Duodenal mucosa (tissue), 2 donors: ENCODE measurements at regions not wholly inside any gene's neighbourhood (a gene's known extent, or its start where the extent isn't known, plus 50 kb on each side); places are given as distances from the start of the nearest gene placed in this dataset.

Source experiments
- H3K27ac ChIP-seq: one replicate; pipeline ENCODE4 v1.7.0; 2013; ENCODE audit warnings: low read depth, low read length
- H3K27me3 ChIP-seq, 2 donors: one replicate each; pipeline ENCODE4 v1.7.0; 2013; ENCODE audit warnings: low read length in 2 of 2, control low read depth in 1 of 2; ENCODE audit not compliant: insufficient read depth in 2 of 2, control insufficient read depth in 1 of 2
- H3K36me3 ChIP-seq, 2 donors: one replicate each; pipeline ENCODE4 v1.7.0; 2013; ENCODE audit warnings: low read length in 2 of 2, control low read depth in 1 of 2; ENCODE audit not compliant: insufficient read depth in 2 of 2, control insufficient read depth in 1 of 2
- H3K4me1 ChIP-seq, 2 donors: one replicate each; pipeline ENCODE4 v1.7.0; 2013; ENCODE audit warnings: low read length in 2 of 2, control low read depth in 1 of 2; ENCODE audit not compliant: insufficient read depth in 2 of 2, control insufficient read depth in 1 of 2
- H3K4me3 ChIP-seq, 2 donors: one replicate each; pipeline ENCODE4 v1.7.0; 2013; ENCODE audit warnings: low read length in 2 of 2, low read depth in 1 of 2
- H3K9ac ChIP-seq, 2 donors: one replicate each; pipeline ENCODE4 v1.7.0; 2013; ENCODE audit warnings: low read length in 2 of 2, low read depth in 1 of 2
- H3K9me3 ChIP-seq, 2 donors: one replicate each; pipeline ENCODE4 v1.7.0; 2013; ENCODE audit warnings: low read length in 2 of 2, control low read depth in 1 of 2; ENCODE audit not compliant: control insufficient read depth in 1 of 2

GRCh38 chr10:15462253-15462897 lies 91.3 kb upstream of the FAM171A1 start:
- Histone ChIP-seq H3K9me3 (no peaks in the 10 kb centered on the region), H3K4me1 (peaks cover 0 to 3% of the 10 kb centered on the region in 2 donors), H3K4me3 (no peak overlapping the region), H3K27me3 (peaks cover 0 to 3% of the 10 kb centered on the region in 2 donors), H3K9ac (no peak overlapping the region), H3K27ac (no peak overlapping the region), H3K36me3 (no peaks in the 10 kb centered on the region)

- Histone ChIP-seq H3K4me3 (no peak overlapping the region), H3K27ac (no peak overlapping the region), H3K36me3 (no peaks in the 10 kb centered on the region), H3K27me3 (peaks cover 0 to 6% of the 10 kb centered on the region in 2 donors), H3K9me3 (no peaks in the 10 kb centered on the region), H3K4me1 (peaks cover 0 to 3% of the 10 kb centered on the region in 2 donors), H3K9ac (no peak overlapping the region)
Measured at GRCh38 chr10:15461353-15462108, 90.4 kb upstream of the FAM171A1 start.

- no peaks in the 10 kb centered on the region for H3K9me3 ChIP-seq
- no peak overlapping the region for H3K9ac ChIP-seq
- H3K4me3 ChIP-seq: no peak overlapping the region
- no peak overlapping the region for H3K27ac ChIP-seq
- peaks cover 0 to 3% of the 10 kb centered on the region in 2 donors for H3K4me1 ChIP-seq
- H3K27me3 ChIP-seq: peaks cover 0 to 6% of the 10 kb centered on the region in 2 donors
- H3K36me3 ChIP-seq: no peaks in the 10 kb centered on the region
Measured at GRCh38 chr10:15460661-15461060, 89.6 kb upstream of the FAM171A1 start.

GRCh38 chr10:15459218-15459617 lies 88.1 kb upstream of the FAM171A1 start:
- Histone ChIP-seq H3K4me3 (no peak overlapping the region), H3K9ac (no peak overlapping the region), H3K9me3 (no peaks in the 10 kb centered on the region), H3K27me3 (peaks cover 0 to 6% of the 10 kb centered on the region in 2 donors), H3K36me3 (no peaks in the 10 kb centered on the region), H3K4me1 (peaks cover 0 to 3% of the 10 kb centered on the region in 2 donors), H3K27ac (no peak overlapping the region)

GRCh38 chr10:15457382-15457781 lies 86.3 kb upstream of the FAM171A1 start:
- no peaks in the 10 kb centered on the region for H3K9me3 ChIP-seq
- H3K4me3 ChIP-seq: no peak overlapping the region
- no peak overlapping the region for H3K27ac ChIP-seq
- peaks cover 0 to 3% of the 10 kb centered on the region in 2 donors for H3K4me1 ChIP-seq
- H3K36me3 ChIP-seq: no peaks in the 10 kb centered on the region
- no peak overlapping the region for H3K9ac ChIP-seq
- H3K27me3 ChIP-seq: peaks cover 0 to 6% of the 10 kb centered on the region in 2 donors

GRCh38 chr10:15455456-15455855 lies 84.4 kb upstream of the FAM171A1 start:
- H3K27ac ChIP-seq: no peak overlapping the region
- H3K27me3 ChIP-seq: peaks cover 0 to 6% of the 10 kb centered on the region in 2 donors
- no peak overlapping the region for H3K9ac ChIP-seq
- H3K36me3 ChIP-seq: no peaks in the 10 kb centered on the region
- no peaks in the 10 kb centered on the region for H3K9me3 ChIP-seq
- no peaks in the 10 kb centered on the region for H3K4me1 ChIP-seq
- H3K4me3 ChIP-seq: no peak overlapping the region

GRCh38 chr10:15453926-15454325 lies 82.8 kb upstream of the FAM171A1 start:
- H3K27me3 ChIP-seq: peaks cover 0 to 3% of the 10 kb centered on the region in 2 donors
- H3K9ac ChIP-seq: no peak overlapping the region
- no peak overlapping the region for H3K4me3 ChIP-seq
- H3K27ac ChIP-seq: no peak overlapping the region
- H3K4me1 ChIP-seq: no peaks in the 10 kb centered on the region
- H3K36me3 ChIP-seq: no peaks in the 10 kb centered on the region
- H3K9me3 ChIP-seq: no peaks in the 10 kb centered on the region

- no peak overlapping the region for H3K27ac ChIP-seq
- no peak overlapping the region for H3K9ac ChIP-seq
- H3K27me3 ChIP-seq: peaks cover 0 to 3% of the 10 kb centered on the region in 2 donors
- H3K4me1 ChIP-seq: no peaks in the 10 kb centered on the region
- H3K4me3 ChIP-seq: no peak overlapping the region
- no peaks in the 10 kb centered on the region for H3K9me3 ChIP-seq
- H3K36me3 ChIP-seq: no peaks in the 10 kb centered on the region
Measured at GRCh38 chr10:15453457-15453856, 82.4 kb upstream of the FAM171A1 start.

- no peak overlapping the region for H3K4me3 ChIP-seq
- peaks cover 0 to 3% of the 10 kb centered on the region in 2 donors for H3K27me3 ChIP-seq
- no peaks in the 10 kb centered on the region for H3K4me1 ChIP-seq
- no peaks in the 10 kb centered on the region for H3K9me3 ChIP-seq
- no peaks in the 10 kb centered on the region for H3K36me3 ChIP-seq
- H3K9ac ChIP-seq: no peak overlapping the region
- H3K27ac ChIP-seq: no peak overlapping the region
Measured at GRCh38 chr10:15452545-15452944, 81.5 kb upstream of the FAM171A1 start.
